ENCODE measurements at regions not wholly inside any gene's neighbourhood (a gene's known extent, or its start where the extent isn't known, plus 50 kb on each side); places are given as distances from the start of the nearest gene placed in this dataset.
"Not testable (repeated sequence)": the region's sequence is repeated elsewhere in the genome, so short reads cannot be mapped to it uniquely, and the experiment has no call there.

DNA sequence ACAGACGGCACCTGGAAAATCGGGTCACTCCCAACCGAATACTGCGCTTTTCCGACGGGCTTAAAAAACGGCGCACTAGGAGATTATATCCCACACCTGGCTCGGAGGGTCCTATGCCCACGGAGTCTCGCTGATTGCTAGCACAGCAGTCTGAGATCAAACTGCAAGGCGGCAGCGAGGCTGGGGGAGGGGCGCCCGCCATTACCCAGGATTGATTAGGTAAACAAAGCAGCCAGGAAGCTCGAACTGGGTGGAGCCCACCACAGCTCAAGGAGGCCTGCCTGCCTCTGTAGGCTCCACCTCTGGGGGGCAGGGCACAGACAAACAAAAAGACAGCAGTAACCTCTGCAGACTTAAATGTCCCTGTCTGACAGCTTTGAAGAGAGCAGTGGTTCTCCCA lies 64.5 kb downstream of the SLC30A10 start:
- not testable (repeated sequence) for DNase-seq

GRCh38 chr1:219862366-219862765 lies 66.0 kb downstream of the SLC30A10 start:
- no peak for DNase-seq

- DNase-seq = no peak
These were observed 69.4 kb downstream of the SLC30A10 start for GRCh38 chr1:219858980-219859379.

DNA sequence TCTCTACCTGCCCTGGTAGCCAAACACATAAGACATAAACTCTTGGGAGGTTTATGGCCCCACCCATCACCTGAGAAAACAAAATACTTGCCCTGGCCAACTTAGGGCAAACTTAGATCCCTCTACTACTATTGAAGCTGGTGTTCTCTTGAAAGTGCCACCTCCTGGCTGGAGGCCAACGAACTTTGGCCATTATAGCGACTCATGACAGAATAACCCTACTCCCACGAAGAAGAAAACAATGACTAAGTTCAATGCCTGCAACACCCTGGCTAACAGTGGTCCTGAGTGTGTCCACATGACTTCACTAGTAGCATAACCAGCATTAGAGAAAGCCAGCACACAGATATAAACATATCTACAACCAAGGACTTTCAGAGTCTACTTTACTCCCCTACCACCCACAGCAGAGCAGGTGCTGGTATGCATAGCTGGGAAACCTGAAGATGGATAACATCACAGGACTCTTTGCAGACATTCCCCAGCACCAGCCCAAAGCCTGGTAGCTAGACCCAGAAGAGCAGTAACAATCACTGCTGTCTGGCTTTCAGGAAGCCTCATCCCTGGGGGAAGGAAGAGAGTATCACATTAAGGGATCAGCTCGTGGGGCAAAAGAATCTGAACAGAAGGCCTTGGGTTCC lies 81.0 kb downstream of the SLC30A10 start:
- DNase-seq = no peak

DNA sequence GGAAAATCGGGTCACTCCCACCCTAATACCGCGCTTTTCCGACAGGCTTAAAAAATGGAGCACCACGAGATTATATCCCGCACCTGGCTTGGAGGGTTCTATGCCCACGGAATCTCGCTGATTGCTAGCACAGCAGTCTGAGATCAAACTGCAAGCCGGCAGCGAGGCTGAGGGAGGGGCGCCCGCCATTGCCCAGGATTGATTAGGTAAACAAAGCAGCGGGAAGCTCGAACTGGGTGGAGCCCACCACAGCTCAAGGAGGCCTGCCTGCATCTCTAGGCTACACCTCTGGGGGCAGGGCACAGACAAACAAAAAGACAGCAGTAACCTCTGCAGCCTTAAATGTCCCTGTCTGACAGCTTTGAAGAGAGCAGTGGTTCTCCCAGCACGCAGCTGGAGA lies 88.8 kb downstream of the SLC30A10 start:
- not testable (repeated sequence) for DNase-seq

DNA sequence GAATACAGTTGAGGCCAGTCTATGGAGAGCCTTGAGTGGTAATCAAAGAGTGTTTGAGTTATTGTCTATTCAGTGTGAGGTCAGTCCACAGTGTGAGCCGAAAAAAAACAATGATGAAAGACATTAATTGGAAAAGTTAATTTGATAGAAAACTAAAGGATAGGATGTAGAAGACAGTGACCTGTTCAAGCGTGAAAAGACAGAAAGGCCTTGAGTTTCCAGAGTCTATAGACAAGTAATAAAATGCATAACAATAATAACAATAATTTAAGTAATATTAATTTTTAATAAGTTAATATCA lies 90.4 kb downstream of the SLC30A10 start:
- DNase-seq = no peak

DNA sequence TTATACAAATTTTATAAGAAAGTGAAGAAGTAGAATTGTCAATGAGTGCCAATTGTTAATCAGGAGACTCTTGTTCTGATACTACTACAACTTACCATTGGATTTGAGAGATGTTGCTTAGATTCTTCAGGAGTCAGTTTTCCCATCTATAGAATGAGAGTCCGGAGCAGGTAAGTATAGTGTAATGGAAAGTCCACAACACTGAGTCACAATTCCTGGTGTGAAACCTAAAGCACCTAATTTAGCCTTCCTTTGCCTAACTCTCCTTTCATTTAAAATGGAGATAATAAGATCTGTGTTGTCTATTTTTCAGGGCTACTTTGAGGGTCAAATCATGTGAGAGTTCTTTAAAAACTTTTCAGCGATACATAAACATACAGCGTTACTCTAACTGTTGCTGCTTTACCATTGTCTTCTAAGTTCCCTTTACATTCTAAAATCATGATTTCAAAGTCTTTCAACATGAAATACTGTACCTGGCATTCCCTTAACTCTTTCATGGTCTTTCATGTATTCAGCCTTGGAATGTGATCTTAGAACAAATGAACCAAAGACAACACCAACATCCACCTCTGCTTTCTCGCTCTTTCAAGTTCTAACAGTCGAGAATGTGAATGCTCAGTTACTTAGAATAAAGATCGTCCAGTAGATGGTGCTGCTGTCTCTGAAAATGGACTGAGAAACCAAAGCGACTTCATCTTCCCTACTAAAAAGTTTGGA lies 90.9 kb downstream of the SLC30A10 start:
- DNase-seq = no peak

GRCh38 chr1:219834314-219834917 lies 93.9 kb downstream of the SLC30A10 start:
- no peak for DNase-seq

DNA sequence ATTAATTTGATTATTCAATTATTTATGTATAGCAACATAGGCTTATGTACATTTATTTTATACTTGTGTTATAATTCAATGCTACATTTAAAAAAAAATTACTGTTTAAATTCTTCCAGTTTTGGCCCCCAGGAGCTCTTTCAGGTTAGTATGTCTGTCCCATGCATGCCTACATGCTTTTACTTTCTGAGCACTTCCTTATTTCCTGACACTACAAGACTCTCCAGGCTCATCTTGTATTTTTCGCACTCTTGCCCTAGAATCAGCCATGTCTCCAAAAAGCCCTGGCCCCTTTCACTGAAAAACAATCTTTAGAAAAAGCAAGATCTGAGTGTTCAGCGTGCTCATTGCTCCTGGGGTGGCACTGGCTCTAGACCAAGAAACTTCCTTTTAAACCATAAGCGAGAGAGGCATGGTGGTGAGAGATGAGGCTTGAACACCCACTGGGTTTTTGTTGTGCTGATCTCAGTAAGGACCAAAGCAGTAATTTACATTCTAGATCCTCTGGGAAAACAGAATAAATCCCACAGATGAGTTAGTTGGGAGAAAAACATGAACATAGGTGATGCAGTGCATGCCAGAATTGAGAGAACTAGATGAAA lies 95.0 kb downstream of the SLC30A10 start:
- DNase-seq = no peak

- no peak for DNase-seq
These were observed 102.1 kb downstream of the SLC30A10 start for GRCh38 chr1:219826290-219826689.

DNA sequence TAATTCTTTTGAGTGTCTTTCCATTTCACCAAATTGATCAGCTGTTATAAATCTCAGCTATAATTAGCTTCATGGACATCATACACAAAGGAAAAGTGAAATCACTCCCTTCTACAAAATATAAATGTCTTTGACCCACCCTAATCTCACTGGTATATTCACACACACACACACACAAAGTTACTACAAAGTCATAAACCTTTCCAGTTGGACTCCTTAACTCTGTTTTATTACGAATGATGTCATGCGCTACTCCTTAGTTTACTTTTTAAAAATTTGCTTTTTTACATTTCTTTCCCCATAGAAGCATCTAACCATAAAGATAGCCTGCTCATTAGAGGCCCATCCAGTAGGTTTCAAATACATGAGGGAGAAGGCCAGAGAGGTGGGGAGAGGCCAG lies 103.0 kb downstream of the SLC30A10 start:
- DNase-seq = no peak

- no peak for DNase-seq
These were observed 104.0 kb downstream of the SLC30A10 start for GRCh38 chr1:219824338-219824737.

GRCh38 chr1:219820551-219820950 lies 107.8 kb downstream of the SLC30A10 start:
- DNase-seq = no peak

DNA sequence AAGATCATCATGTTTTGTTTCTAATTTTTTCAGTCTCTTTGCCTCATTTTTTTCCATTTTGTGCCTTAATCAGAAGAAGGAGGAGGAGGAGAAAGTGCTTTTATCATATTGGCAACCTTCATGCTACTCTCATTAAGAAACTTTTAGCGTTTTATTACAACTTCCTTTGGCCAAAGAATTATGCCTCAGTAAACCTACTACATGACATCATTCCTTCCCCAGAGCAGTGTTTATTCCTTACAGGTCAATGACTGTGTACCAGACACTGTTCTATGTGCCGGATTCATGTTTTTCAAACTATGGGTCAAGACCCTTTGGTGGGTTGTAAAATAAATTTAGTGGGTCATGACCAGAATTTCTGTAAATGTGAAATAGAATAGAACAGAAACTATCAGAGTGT lies 110.4 kb downstream of the SLC30A10 start:
- DNase-seq = no peak

GRCh38 chr1:219813294-219813693 lies 115.1 kb downstream of the SLC30A10 start:
- no peak for DNase-seq

- DNase-seq = peak; percentile 62
These were observed 115.7 kb downstream of the SLC30A10 start for GRCh38 chr1:219812491-219813203.

DNA sequence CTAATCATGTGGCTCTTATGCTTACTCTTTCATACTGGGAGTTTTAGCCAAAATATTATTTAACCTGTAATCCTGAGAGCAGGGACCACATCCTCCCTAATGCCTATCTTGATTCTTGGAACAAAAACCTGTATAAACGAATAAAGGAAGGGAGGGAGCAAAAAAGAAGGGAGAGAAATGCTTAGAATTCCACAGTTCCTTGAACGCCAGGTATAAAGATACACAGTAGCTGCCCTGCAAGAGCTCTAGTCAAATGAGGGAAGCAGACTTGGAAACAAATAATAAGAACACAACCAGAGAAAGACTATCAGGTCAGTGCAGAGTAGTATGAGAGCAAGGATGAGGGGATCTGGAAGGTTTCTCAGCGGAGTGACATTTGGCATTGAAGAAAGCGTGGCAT lies 116.3 kb downstream of the SLC30A10 start:
- no peak for DNase-seq

- DNase-seq = no peak
These were observed 117.9 kb downstream of the SLC30A10 start for GRCh38 chr1:219810451-219810850.

- DNase-seq = no peak
These were observed 119.6 kb downstream of the SLC30A10 start for GRCh38 chr1:219808790-219809189.

DNA sequence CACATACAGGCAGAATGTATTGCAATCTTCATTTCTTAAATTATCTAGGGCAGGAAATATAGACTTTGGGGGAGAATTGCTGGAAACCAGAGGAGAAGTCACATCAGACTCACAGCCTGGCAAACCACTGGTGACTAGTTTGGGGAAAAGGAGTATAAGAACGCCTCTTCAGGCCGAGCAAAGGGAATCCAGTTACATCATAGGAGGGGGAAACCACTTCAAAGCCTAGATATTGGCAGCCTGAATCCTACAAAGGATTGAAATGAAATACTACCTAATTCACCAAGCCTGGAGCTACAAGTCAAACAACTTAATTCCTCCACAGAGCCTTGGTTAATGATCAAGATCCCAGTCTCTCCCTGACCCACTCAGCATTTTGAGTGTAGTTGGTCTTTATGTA lies 121.7 kb downstream of the SLC30A10 start:
- DNase-seq = no peak

DNA sequence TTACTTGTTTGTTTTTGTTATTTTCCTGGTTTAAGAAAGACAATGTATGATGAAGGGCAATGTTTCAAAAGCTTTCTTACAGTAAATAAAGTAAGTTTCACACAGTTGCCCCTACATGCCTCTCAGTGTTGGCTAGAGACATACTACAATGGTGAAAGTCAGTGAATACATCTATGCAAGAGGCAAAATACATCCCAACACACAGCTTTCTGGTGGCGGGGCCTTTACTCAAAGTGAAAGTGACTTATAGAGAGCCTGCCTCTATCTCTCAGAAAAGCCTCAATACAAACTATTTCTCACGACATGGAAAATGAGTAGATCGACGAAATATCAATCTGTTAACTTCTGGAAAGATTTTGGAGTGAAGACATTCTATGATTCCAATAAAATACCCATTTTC lies 122.3 kb downstream of the SLC30A10 start:
- DNase-seq = no peak

- DNase-seq = no peak
These were observed 123.2 kb downstream of the SLC30A10 start for GRCh38 chr1:219805191-219805590.

- no peak for DNase-seq
These were observed 127.1 kb downstream of the SLC30A10 start for GRCh38 chr1:219801156-219801820.
